ENCODE measurements at regions not wholly inside any gene's neighbourhood (a gene's known extent, or its start where the extent isn't known, plus 50 kb on each side); places are given as distances from the start of the nearest gene placed in this dataset.
"Not testable (repeated sequence)": the region's sequence is repeated elsewhere in the genome, so short reads cannot be mapped to it uniquely, and the experiment has no call there.

GRCh38 chr19:30066781-30067759 is 125.0 kb downstream of the URI1 start:
- Mint-ChIP-seq H3K27me3 (ENCODE audit: low read depth, unreplicated experiment) (peaks cover 21% of the 10 kb centered on the region), H3K4me3 (ENCODE audit: unreplicated experiment) (no peak overlapping the region), H3K4me1 (ENCODE audit: low read depth, unreplicated experiment) (no peaks in the 10 kb centered on the region), H3K9me3 (ENCODE audit: unreplicated experiment) (peaks cover 7% of the 10 kb centered on the region), H3K36me3 (ENCODE audit: low read depth, unreplicated experiment) (no peaks in the 10 kb centered on the region), H3K27ac (ENCODE audit: unreplicated experiment) (no peak overlapping the region)
- peaks cover 3% of the 10 kb centered on the region for H3K27me3 ChIP-seq (ENCODE audit: insufficient read depth, low read length)
- TF ChIP-seq EZH2 (IDR thresholded peaks at IDR 0.05; ENCODE audit: insufficient read depth, low read length) (no peak), CTCF (IDR thresholded peaks at IDR 0.05; ENCODE audit: insufficient read depth, low read depth, low read length) (no peak)
- H3K79me2 ChIP-seq (ENCODE audit: insufficient read depth, low read length): no peaks in the 10 kb centered on the region
- no peak overlapping the region for H3K9ac ChIP-seq (ENCODE audit: low read length)
- no peaks in the 10 kb centered on the region for H3K36me3 ChIP-seq (ENCODE audit: insufficient read depth, low read length)
- H2AFZ ChIP-seq (ENCODE audit: low read depth, low read length): no peak overlapping the region
- no peaks in the 10 kb centered on the region for H4K20me1 ChIP-seq (ENCODE audit: insufficient read depth, low read length)
- FAIRE-seq (no peak), DNase-seq (ENCODE audit: low read depth) (no peak)
- no peak overlapping the region for H3K27ac ChIP-seq (ENCODE audit: low read depth, low read length)
- no peaks in the 10 kb centered on the region for H3K9me3 ChIP-seq (ENCODE audit: insufficient read depth, low read depth, low read length)
- H3K4me2 ChIP-seq (ENCODE audit: low read length): no peak overlapping the region
- no peaks in the 10 kb centered on the region for H3K4me1 ChIP-seq (ENCODE audit: insufficient read depth, low read length)
- no peak overlapping the region for H3K4me3 ChIP-seq (ENCODE audit: insufficient read depth, low read depth, low read length)

- H3K27ac ChIP-seq (ENCODE audit: low read depth, low read length); H4K20me1 ChIP-seq (ENCODE audit: insufficient read depth, low read length); H3K36me3 Mint-ChIP-seq (ENCODE audit: low read depth, unreplicated experiment); H3K4me1 ChIP-seq (ENCODE audit: insufficient read depth, low read length); FAIRE-seq; H3K9ac ChIP-seq (ENCODE audit: low read length); H3K4me1 Mint-ChIP-seq (ENCODE audit: low read depth, unreplicated experiment); H3K36me3 ChIP-seq (ENCODE audit: insufficient read depth, low read length); H3K9me3 Mint-ChIP-seq (ENCODE audit: unreplicated experiment); DNase-seq (ENCODE audit: low read depth); H3K79me2 ChIP-seq (ENCODE audit: insufficient read depth, low read length); H3K4me2 ChIP-seq (ENCODE audit: low read length); H3K27me3 ChIP-seq (ENCODE audit: insufficient read depth, low read length); H3K4me3 ChIP-seq (ENCODE audit: insufficient read depth, low read depth, low read length); H2AFZ ChIP-seq (ENCODE audit: low read depth, low read length); H3K9me3 ChIP-seq (ENCODE audit: insufficient read depth, low read depth, low read length); H3K27ac Mint-ChIP-seq (ENCODE audit: unreplicated experiment); H3K4me3 Mint-ChIP-seq (ENCODE audit: unreplicated experiment): not testable (repeated sequence)
- H3K27me3 Mint-ChIP-seq (ENCODE audit: low read depth, unreplicated experiment): peaks cover 17% of the 10 kb centered on the region
Measured at GRCh38 chr19:30067956-30068506, 126.0 kb downstream of the URI1 start.

GRCh38 chr19:30068528-30069395 is 126.7 kb downstream of the URI1 start:
- H3K36me3 Mint-ChIP-seq (ENCODE audit: low read depth, unreplicated experiment): no peaks in the 10 kb centered on the region
- H3K4me3 Mint-ChIP-seq (ENCODE audit: unreplicated experiment): no peak overlapping the region
- H2AFZ ChIP-seq (ENCODE audit: low read depth, low read length): no peak overlapping the region
- no peak overlapping the region for H3K9ac ChIP-seq (ENCODE audit: low read length)
- no peak overlapping the region for H3K27ac Mint-ChIP-seq (ENCODE audit: unreplicated experiment)
- no peaks in the 10 kb centered on the region for H3K9me3 ChIP-seq (ENCODE audit: insufficient read depth, low read depth, low read length)
- no peak for TF ChIP-seq CTCF (IDR thresholded peaks at IDR 0.05; ENCODE audit: insufficient read depth, low read depth, low read length)
- TF ChIP-seq EZH2 (IDR thresholded peaks at IDR 0.05; ENCODE audit: insufficient read depth, low read length): no peak
- H3K4me1 ChIP-seq (ENCODE audit: insufficient read depth, low read length): no peaks in the 10 kb centered on the region
- no peaks in the 10 kb centered on the region for H3K4me1 Mint-ChIP-seq (ENCODE audit: low read depth, unreplicated experiment)
- no peak overlapping the region for H3K4me3 ChIP-seq (ENCODE audit: insufficient read depth, low read depth, low read length)
- H3K27me3 Mint-ChIP-seq (ENCODE audit: low read depth, unreplicated experiment): peaks cover 17% of the 10 kb centered on the region
- H3K27ac ChIP-seq (ENCODE audit: low read depth, low read length): no peak overlapping the region
- no peaks in the 10 kb centered on the region for H4K20me1 ChIP-seq (ENCODE audit: insufficient read depth, low read length)
- DNase-seq (ENCODE audit: low read depth) (no peak), FAIRE-seq (no peak)
- H3K36me3 ChIP-seq (ENCODE audit: insufficient read depth, low read length): no peaks in the 10 kb centered on the region
- H3K79me2 ChIP-seq (ENCODE audit: insufficient read depth, low read length): no peaks in the 10 kb centered on the region
- peaks cover 7% of the 10 kb centered on the region for H3K9me3 Mint-ChIP-seq (ENCODE audit: unreplicated experiment)
- H3K27me3 ChIP-seq (ENCODE audit: insufficient read depth, low read length): peaks cover 3% of the 10 kb centered on the region
- no peak overlapping the region for H3K4me2 ChIP-seq (ENCODE audit: low read length)
